ENCODE measurements at regions not wholly inside any gene's neighbourhood (a gene's known extent, or its start where the extent isn't known, plus 50 kb on each side); places are given as distances from the start of the nearest gene placed in this dataset.

DNA sequence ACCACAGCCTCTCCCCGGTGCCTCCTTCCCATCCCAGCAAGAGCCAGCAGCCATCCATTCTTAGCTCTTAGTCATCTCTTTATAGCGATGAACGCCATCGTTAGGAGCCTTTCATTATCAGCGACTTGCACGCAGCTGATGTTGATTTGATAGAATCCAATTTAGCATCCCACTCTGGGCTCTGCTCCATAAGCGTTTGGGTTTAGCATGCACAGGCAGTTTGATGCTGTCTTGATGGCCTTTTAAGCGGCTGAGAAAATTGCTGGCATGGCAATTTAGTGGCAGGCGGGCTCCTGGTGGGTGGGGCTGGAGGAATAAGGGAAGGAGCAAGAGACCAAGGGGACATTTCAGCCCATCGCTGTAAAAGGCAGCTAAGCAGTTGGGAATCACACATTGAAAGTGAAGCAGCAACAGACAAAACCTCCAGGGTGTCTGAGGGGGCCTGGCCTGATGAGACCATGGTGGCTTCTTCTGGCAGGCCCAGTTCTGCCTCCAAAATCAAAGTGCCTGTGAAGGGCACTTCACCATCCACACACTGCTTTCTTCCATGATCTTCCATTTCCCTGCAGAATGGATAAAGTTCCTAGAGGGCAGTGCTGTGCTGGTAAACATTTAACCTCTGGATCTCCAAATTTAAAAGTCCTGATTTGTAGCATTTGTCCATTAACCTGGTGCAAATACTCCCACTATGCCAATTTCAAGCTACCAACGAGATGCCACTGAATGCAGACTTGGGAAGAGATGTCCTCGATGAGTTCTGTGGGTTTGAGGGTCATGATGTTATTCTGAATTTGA, 107.8 kb upstream of the PLXNA4 start:
- TF ChIP-seq, protein P1, sequence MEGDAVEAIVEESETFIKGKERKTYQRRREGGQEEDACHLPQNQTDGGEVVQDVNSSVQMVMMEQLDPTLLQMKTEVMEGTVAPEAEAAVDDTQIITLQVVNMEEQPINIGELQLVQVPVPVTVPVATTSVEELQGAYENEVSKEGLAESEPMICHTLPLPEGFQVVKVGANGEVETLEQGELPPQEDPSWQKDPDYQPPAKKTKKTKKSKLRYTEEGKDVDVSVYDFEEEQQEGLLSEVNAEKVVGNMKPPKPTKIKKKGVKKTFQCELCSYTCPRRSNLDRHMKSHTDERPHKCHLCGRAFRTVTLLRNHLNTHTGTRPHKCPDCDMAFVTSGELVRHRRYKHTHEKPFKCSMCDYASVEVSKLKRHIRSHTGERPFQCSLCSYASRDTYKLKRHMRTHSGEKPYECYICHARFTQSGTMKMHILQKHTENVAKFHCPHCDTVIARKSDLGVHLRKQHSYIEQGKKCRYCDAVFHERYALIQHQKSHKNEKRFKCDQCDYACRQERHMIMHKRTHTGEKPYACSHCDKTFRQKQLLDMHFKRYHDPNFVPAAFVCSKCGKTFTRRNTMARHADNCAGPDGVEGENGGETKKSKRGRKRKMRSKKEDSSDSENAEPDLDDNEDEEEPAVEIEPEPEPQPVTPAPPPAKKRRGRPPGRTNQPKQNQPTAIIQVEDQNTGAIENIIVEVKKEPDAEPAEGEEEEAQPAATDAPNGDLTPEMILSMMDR (IDR thresholded peaks at IDR 0.05) = no peak
- TF ChIP-seq POLR2AphosphoS5 (IDR thresholded peaks at IDR 0.05) = no peak
- no peak for TF ChIP-seq EP300 (IDR thresholded peaks at IDR 0.05; ENCODE audit: low read depth)
- no peak for TF ChIP-seq POLR2A (IDR thresholded peaks at IDR 0.05)

Measured in transverse colon (tissue), 4 donors.